GM12864 (cell line): ENCODE measurements at regions not wholly inside any gene's neighbourhood (a gene's known extent, or its start where the extent isn't known, plus 50 kb on each side); places are given as distances from the start of the nearest gene placed in this dataset.
"Not testable (repeated sequence)": the region's sequence is repeated elsewhere in the genome, so short reads cannot be mapped to it uniquely, and the experiment has no call there.

Experiments used
- DNase-seq: peaks from one replicate; pipeline ENCODE4 v3.0.0-alpha.2; 2011; ENCODE audit warnings: low read depth
- H3K4me3 ChIP-seq: 2 replicates; pipeline ENCODE4 v1.5.1; 2011; ENCODE audit warnings: mild to moderate bottlenecking, low read depth, low read length, control low read depth
- CTCF ChIP-seq: IDR thresholded peaks from 2 replicates; pipeline ENCODE4 v1.5.1; 2011; ENCODE audit warnings: low read depth, mild to moderate bottlenecking, moderate library complexity, low read length, control low read depth, inconsistent platforms; ENCODE audit errors: missing control alignments

- no peak for TF ChIP-seq CTCF
- DNase-seq: no peak
- no peak overlapping the region for H3K4me3 ChIP-seq
Observed at GRCh38 chr13:65592731-65593130, 1637.4 kb downstream of the PCDH9 start.

- TF ChIP-seq CTCF: no peak
- no peak overlapping the region for H3K4me3 ChIP-seq
- no peak for DNase-seq
Observed at GRCh38 chr13:65585346-65585745, 1644.8 kb downstream of the PCDH9 start.

- no peak overlapping the region for H3K4me3 ChIP-seq
- DNase-seq: no peak
- TF ChIP-seq CTCF: no peak
Observed at GRCh38 chr13:65584126-65584525, 1646.0 kb downstream of the PCDH9 start.

GRCh38 chr13:65582160-65582559 lies 1648.0 kb downstream of the PCDH9 start:
- no peak for TF ChIP-seq CTCF
- no peak for DNase-seq

GRCh38 chr13:65564561-65564960 lies 1665.6 kb downstream of the PCDH9 start:
- H3K4me3 ChIP-seq, DNase-seq: not testable (repeated sequence)

More at GRCh38 chr13:65582160-65582559, 1648.0 kb downstream of the PCDH9 start:
- H3K4me3 ChIP-seq: no peak overlapping the region

GRCh38 chr13:65562305-65562704 lies 1667.8 kb downstream of the PCDH9 start:
- TF ChIP-seq CTCF: no peak
- H3K4me3 ChIP-seq: no peak overlapping the region
- no peak for DNase-seq

- DNase-seq: no peak
- H3K4me3 ChIP-seq: no peak overlapping the region
- TF ChIP-seq CTCF: no peak
Observed at GRCh38 chr13:65560936-65561335, 1669.2 kb downstream of the PCDH9 start.

- no peak for DNase-seq
- no peak for TF ChIP-seq CTCF
- H3K4me3 ChIP-seq: no peak overlapping the region
Observed at GRCh38 chr13:65555962-65556361, 1674.2 kb downstream of the PCDH9 start.
